GM10266 (cell line): ENCODE measurements at regions not wholly inside any gene's neighbourhood (a gene's known extent, or its start where the extent isn't known, plus 50 kb on each side); places are given as distances from the start of the nearest gene placed in this dataset.

ENCODE experiments used
- DNase-seq: peaks from one replicate; pipeline ENCODE4 v3.0.0; 2012; ENCODE audit errors: extremely low spot score
- TF ChIP-seq, protein P1 (sequence below): IDR thresholded peaks from 2 replicates; pipeline ENCODE4 v1.5.1; 2012; ENCODE audit warnings: mild to moderate bottlenecking, low read depth; ENCODE audit not compliant: control insufficient read depth, insufficient read depth; ENCODE audit errors: missing control alignments

DNA sequence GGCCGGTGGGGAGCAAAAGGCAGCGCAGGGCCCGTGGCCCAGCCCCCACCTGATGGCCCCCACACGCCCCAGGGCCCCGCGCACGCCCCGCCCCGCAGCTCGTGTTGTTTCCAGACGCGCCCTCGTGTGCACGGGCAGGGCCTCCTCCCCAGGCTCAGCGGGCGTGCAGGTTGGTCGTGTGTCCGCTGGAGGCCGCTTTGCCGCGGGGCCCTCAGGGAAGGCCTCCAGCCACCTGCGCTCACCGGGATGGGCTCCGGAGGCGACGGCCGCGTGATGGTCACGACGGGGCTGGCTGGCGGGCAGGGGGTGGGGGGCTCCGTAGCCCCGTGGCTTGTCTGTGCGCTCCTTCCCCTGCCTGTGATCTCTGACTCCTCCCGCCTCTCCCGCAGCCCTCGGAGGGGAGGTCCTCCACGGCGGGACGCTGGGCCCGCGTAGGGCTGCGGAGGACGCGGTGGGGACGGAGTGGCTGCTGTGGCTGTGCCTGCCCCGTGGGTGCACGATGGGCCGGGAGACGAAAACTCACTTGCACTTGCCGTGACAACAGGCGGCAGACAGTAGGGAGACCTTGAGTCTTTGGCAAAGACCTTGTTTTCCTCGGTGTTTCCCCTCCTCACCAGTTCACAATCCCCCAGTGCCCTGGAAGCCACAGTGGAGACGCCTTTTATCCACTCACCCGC, 67.1 kb downstream of the RTP5 start:
- TF ChIP-seq, protein P1, sequence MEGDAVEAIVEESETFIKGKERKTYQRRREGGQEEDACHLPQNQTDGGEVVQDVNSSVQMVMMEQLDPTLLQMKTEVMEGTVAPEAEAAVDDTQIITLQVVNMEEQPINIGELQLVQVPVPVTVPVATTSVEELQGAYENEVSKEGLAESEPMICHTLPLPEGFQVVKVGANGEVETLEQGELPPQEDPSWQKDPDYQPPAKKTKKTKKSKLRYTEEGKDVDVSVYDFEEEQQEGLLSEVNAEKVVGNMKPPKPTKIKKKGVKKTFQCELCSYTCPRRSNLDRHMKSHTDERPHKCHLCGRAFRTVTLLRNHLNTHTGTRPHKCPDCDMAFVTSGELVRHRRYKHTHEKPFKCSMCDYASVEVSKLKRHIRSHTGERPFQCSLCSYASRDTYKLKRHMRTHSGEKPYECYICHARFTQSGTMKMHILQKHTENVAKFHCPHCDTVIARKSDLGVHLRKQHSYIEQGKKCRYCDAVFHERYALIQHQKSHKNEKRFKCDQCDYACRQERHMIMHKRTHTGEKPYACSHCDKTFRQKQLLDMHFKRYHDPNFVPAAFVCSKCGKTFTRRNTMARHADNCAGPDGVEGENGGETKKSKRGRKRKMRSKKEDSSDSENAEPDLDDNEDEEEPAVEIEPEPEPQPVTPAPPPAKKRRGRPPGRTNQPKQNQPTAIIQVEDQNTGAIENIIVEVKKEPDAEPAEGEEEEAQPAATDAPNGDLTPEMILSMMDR, result no peak
- DNase-seq, result no peak

- TF ChIP-seq, protein P1, result no peak
- no peak for DNase-seq
Observed at GRCh38 chr2:241937297-241937696, 67.8 kb downstream of the RTP5 start.

GRCh38 chr2:241939541-241939940, 70.0 kb downstream of the RTP5 start:
- TF ChIP-seq, protein P1, result no peak
- no peak for DNase-seq

DNA sequence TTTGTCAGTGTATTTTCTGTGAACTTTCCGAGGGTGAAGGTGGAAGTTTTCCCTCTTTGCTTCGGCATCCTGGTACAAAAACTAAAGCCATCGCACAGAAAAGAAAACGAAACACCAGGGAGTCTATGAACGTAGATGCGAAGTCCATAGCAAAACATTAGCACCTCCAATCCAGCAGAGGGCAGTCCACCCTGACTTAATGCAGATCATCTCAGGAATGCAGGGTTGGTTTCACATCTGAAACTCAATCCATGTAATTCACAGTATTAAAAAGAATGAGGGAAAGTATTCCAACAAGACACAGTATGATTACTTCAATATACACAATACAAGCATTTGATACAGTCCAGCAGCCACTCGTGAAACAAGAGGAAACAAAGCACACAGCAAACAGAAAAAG, 70.8 kb downstream of the RTP5 start:
- TF ChIP-seq, protein P1, result peak; percentile 25
- no peak for DNase-seq

DNA sequence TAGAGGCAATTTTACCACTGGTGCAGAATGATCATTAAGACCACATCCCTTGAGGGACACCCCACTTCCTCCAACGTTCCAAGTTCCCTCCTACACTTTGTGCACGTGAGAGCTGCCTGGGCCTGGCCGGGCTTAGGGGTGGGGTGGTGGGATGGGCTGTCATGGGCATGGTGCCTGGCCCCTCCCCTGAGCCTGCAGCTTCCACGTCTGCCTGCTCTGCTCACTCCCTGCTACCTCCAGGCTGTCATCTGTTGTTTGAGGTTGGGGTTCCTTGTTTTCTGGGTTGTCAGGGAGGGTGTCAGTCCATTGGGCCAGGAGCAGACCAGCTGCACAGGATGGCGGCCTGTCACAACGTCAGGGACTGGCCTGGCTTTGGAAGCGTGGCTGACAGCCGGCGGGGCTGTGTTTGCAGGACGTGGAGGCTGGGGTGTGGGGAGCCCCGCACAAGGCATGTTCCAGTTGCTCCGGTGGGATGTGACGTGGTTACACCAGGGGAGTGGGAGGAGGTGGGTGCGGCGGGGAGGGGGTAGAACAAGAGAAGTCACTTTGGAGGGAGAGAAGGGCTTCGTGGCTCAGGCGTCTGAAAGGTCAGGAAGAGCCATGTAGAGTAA, 72.3 kb downstream of the RTP5 start:
- no peak for DNase-seq
- TF ChIP-seq, protein P1, result no peak

DNA sequence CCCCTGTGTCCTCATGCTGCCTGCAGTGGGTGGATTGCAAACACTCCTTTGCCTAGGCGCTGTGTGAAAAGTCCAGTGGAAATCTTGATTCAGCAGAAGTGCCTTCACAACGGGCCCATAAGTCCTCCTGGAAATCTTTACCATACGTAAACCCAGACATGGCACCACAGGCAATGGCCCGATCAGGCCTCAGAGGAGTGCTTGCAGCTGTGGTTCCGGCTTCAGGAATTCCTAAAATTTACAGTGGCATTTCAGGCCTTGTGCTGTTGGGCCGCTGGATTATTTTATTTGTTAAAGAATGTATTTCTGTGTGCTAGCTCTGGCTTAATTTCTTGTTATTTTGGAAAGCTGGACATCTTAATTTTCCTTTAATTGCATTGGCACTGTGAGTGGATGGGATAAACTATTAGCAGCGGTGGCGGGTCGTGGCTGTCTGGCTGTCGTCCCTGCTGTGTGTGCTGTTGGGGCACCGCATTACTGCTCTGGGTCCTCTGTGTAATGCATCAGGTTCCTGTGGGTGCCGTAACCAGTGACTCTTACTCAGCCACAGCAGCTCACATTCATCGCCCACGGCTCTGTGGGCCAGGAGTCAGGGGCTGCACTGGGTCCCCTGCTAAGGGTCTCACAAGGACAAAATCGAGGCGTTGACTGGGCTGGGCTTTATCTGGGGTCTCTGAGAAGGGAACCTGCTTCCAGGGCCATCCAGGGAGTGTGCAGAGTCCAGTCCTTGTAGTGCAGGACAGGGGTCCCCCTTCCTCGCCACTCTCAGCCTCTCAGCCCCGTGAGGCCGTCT, 73.1 kb downstream of the RTP5 start:
- TF ChIP-seq, protein P1, result no peak
- no peak for DNase-seq
